GM18507 (cell line): ENCODE measurements at regions not wholly inside any gene's neighbourhood (a gene's known extent, or its start where the extent isn't known, plus 50 kb on each side); places are given as distances from the start of the nearest gene placed in this dataset.
"Not testable (repeated sequence)": the region's sequence is repeated elsewhere in the genome, so short reads cannot be mapped to it uniquely, and the experiment has no call there.

Source experiments
- DNase-seq: peaks from one replicate; pipeline ENCODE4 v3.0.0; 2011; ENCODE audit warnings: low read depth; ENCODE audit not compliant: insufficient read length; ENCODE audit errors: extremely low spot score
- FAIRE-seq: peaks from 2 replicates; lab custom pipeline; 2011; peaks lifted over from hg19 to GRCh38; lab: Jason Lieb, UNC

DNA sequence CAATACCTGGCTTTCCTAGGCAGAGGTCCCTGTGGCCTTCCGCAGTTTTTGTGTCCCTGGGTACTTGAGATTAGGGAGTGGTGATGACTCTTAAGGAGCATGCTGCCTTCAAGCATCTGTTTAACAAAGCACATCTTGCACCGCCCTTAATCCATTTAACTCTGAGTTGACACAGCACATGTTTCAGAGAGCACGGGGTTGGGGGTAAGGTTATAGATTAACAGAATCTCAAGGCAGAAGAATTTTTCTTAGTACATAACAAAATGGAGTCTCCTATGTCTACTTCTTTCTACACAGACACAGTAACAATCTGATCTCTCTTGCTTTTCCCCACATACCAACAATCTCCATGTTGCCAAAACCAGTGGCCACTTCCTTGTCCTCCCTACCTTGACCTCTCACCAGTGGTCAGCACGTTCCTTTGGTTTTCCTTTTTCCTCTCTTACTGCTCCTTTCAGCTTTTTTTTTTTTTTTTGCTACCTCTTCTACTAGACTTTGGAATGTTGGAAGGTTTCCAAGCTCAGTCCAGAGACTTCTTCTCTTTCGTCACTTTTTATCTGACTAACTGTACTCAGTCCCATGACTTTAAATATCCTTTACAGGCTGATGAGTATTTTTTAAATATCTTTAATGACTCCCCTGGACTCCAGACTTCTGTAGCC lies 395.3 kb downstream of the ATP23 start:
- not testable (repeated sequence) for FAIRE-seq, DNase-seq

DNA sequence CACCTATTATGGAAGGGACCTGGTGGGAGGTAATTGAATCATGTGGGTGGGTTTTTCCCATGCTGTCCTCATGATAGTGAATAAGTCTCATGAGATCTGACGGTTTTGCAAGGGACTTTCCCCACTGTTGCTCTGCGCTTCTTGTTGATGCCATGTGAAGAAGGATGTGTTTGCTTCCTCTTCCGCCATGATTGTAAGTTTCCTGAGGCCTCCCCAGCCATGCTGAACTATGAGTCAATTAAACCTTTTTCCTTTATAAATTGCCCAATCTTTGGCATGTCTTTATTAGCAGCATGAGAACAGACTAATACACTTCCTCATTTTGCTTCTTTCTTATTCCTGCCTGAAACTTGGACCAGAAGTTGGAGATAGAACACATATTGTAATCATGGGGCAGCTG lies 396.2 kb downstream of the ATP23 start:
- not testable (repeated sequence) for DNase-seq, FAIRE-seq

DNA sequence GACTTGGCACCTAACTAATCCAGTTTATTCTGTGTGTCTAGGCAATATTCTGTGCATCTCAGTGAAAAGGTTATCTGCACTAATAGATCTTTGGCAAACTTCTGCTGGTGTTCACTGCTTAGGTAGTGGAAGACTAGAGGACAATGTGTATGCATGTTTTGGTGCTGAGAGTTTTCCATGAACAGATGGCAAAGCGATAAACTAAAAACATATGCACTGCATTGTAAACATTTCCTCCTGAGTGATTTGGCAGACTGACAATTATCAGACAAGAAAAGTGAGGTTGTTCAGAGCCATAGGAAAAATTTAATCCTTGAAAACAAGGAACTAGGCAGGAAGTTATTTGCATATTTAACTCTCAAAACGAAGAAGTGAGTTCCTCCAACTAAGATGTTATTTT lies 400.4 kb downstream of the ATP23 start:
- FAIRE-seq (no peak), DNase-seq (no peak)

DNA sequence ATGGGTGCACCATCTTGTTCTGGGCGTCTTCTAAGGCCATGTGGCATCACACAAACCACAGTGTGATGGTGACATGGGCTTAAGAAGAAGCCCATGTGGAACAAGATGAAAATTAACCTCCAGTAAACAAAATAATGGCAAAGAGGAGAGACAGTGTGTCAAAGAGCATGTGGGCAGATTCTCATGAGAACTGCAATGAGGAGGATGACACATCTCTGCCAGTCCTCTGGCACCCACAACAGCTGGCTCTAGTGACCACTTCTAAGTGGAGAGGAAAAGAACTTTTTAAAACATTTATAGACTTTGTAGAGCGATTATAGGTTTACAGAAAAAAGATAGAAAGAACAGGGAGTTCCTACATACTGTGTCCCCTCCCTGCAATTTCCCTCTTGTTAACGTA lies 401.4 kb downstream of the ATP23 start:
- no peak for FAIRE-seq
- no peak for DNase-seq

DNA sequence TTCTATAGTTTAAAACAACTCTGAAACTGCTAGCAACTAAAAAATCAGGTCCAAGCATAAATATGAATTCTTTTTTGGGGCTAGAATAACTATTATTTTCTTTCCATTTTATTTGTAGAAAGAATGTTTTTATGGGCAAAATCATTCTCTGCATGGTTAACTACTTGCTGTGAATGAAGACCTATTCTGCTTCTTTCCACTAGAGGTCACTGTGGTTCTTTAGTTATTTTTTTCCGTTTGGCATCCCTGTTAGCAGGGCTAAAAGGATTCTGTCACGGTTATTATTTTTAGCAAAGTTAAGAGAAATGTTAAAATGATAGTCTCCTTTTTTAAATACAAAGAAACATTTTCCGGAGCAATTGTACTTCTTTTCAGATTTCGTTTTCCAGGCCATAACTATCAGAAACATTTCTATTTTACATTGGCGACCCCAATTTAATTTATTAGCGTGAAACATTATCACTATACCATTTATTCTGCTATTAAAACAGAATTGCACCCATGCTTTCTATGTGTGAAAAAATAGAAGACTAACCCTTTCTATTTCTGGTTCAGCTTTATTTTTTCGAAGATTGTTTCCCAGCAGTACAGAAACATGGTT lies 404.8 kb downstream of the ATP23 start:
- DNase-seq (peak; percentile 14), FAIRE-seq (peak; percentile 62)

DNA sequence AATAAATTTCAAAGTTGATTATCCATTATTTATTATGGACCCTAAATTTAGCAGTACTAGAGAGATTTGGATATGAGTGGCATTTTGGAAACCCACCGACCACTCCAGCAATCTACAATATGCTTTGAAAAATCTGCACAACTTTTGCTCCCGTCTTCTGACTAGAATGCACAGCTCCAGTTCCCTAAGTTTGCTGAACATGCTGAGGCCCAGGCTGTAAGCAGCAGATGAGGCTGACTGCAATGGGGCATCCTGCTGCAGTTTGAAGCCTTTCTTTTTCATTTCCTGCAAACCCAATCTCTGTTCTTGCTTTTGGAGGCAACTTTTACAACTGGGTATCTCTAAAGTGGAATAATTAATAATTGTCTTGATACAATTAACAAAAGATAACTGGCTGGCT lies 405.8 kb downstream of the ATP23 start:
- DNase-seq (no peak), FAIRE-seq (no peak)

DNA sequence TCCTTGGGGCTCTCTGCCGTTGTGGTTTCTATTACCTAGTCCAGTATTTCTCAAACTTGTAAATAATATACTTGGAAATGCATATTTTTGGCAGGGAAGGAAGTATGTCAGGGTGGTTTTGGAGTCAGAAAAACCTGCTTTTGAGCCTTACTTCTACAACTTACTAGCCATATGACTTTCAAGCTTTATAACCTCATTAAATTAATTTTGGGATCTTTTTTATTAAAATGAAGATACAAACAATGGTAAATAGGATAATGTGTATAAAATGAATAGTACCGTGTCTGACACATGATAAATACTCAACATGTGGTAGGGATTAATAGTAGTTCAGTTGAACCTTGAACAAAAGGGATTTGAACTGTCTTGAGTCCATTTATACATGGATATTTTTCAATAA lies 406.3 kb downstream of the ATP23 start:
- DNase-seq = no peak
- no peak for FAIRE-seq

DNA sequence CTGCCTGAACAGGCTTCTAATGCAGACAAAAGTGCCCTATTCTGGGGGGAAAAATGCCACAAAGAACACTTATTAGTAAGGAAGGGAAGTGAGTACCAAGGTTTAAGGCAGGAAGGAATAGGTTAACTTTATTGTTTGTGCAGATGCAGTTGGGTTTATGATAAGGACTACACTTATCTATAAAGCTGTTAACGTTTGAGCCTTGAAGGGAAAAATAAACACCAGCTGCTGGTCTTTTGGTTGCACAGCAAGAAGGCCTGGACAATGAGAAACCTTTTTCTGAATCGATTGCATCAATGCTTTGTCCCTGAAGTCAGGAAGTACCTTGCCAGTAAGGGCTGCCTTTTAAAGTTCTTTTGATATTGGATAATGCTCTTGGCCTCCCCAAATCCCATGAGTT lies 407.8 kb downstream of the ATP23 start:
- DNase-seq (no peak), FAIRE-seq (no peak)

DNA sequence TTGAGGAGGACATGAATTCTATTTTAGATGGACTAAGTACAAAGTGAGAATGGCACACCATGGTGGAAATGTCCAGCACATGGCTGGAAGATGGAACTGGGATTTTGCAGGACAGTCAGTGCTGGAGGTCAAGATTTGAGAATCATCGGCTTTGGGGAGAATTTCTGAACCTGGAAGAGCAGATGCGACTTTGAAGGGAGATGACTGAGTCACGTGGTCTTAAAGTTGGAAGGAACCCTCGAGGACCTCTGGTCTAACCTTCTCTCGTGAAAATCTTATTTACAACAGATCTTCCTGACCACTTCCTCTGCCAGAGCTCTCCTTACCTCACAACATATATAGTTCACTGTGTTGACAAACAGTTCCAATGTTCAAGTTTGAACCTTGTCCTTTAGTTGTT lies 415.4 kb downstream of the ATP23 start:
- DNase-seq (no peak), FAIRE-seq (no peak)

DNA sequence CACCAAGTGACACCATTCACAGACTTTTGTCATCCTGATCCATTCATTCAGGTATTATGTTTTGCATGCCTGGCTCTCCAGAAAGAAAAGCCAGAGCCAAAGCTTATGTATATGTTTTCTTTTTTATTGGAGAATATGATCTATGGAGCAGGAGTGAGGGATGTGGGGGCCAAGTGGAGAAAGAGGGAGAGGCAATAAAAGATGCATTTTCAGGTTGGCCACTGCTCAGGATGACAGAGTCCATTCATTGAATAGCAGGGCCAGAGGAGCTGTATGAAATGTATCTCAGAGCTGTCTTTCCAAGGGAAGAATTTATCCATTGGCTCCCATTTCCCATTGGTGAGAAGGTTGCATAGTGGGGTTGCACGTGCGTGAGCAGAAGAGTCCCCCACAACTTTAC lies 416.1 kb downstream of the ATP23 start:
- DNase-seq = no peak
- no peak for FAIRE-seq

DNA sequence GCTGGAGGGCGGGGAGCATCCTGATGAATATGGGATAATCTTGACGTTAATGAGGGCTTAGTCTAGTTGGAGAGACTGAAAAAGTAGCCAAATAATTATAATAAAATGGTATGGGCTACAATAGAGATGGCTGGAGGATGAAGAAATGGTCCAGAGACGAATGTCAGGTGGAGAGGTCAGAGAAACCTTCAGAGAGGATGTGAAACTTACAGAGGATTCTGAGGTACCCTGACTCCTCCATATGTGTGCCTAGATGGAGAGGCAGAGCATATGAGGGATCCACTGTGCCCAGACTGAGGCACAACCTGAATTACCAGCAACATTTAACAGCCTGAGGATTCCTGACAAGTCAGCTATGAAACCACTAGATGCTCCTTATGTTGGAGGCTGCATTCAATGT lies 417.0 kb downstream of the ATP23 start:
- FAIRE-seq = no peak
- no peak for DNase-seq

DNA sequence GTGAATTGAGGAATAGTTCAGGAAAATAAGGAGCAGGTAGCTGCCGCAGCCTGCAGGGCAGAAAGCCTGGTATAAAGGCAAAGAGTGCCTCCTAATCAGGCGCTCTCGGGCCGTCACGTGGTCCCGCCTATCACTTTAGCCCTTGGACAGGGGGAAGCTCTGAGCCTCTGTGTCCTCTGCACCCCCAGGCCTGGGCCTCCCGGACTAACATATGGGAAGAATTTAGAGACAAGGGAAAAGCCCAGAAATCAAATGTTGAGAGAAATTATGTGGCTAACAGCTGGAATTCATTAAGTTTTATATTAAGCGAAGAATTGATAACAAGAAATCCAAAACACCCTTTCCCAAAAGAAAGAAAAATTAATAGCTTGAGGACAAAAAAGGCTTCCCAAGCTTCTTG lies 417.7 kb downstream of the ATP23 start:
- DNase-seq (no peak), FAIRE-seq (no peak)

DNA sequence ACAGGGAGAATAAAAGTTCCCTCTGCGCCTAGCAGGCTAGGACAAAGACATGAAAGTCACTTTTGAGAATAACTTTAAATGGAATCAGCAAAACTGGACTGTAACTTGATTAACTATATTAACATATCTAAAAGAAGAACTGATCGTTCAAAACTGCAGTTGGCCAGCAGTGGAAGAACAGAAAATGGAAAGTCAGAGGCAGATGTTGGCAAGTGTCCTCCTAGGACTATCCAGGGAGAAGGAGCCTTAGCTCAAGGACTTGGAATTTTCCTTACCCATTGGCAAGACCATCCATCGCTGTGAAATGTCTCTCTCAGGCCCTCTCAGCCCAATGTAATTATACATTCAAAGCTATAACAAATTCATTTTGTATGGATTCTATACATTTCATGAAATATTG lies 419.7 kb downstream of the ATP23 start:
- DNase-seq (no peak), FAIRE-seq (no peak)

DNA sequence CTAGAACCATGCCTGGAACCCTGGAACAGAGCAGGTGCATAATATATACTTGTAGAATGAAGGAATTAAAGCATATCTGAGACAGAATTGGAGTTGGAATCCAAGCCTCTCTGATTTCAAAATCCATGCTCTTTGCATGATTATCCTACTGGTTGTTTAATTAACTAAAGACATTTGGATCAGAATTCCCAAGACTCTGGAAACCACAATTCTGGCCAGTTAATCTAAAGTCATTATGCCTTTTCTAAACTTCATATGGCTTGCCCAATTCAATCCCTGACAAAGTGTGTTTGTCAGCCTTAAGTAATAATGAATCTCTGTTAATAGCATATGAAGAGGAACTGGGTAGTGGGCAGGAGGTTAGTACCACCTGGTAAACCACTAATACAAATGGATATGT lies 422.6 kb downstream of the ATP23 start:
- FAIRE-seq (no peak), DNase-seq (no peak)

DNA sequence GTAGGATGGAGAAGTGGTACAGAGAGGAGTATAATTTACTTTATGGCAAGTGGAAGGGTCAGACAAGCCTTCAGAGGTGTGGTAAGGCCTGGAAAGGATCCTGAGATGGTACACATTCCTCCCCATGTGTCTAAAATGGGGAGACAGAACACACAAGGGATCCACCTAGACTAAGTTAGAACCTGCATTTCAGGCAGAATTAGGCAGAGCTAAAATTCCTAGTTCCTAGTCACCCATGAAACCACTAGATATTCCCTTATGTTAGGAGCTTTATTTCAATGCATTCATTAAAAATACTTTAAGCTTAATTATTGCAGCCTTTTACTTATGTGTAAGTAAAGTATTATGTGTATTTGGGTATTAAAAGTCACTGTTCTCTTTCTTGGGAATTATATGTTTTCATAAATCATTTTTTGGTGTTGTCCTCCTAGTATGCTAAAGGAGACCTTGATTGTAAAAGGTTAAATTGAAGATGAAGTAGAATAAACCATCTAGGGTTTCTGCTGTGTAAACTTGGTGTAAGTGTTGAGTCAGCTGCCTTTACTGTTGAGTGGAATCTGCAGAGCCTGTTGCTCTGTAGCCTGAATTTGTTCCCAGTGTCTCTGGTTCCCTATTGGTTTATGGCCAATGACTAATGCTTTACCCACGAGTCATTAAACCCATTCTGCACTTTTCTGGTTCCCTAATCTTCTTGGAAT lies 423.2 kb downstream of the ATP23 start:
- DNase-seq = no peak
- FAIRE-seq = no peak

DNA sequence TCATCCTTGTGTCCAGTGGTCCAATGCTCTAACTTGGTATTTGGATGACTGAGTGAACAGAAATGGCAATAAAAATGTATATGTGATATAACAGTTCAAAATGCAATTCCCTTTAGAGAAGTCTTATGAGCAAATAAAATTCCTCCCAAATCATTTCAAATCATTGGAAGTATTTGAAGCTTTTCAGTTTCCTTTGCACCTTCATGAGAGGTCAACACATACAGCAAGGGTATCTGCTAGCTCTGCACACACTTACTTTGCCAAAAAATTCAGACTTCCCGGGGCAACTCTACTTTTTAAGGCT lies 423.7 kb downstream of the ATP23 start:
- DNase-seq = no peak
- FAIRE-seq = no peak

DNA sequence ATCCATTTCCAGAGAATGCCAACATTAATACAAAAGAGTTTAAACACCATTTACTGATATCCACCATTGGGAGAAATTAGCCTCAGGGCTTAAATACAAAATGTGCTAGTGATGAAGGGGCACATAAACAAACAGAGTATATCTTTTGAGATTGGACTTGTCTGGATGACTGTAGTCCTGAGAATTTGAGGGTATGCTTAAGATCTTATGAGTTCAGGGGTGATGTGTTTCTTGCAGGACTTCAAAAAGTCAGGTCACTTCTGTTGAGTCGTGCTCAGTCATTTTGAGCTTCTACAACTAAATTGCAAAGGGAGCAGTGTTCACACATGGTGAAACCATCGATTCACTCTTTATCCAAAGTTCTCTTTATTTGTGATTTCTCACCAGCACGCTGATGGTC lies 425.7 kb downstream of the ATP23 start:
- DNase-seq = no peak

DNA sequence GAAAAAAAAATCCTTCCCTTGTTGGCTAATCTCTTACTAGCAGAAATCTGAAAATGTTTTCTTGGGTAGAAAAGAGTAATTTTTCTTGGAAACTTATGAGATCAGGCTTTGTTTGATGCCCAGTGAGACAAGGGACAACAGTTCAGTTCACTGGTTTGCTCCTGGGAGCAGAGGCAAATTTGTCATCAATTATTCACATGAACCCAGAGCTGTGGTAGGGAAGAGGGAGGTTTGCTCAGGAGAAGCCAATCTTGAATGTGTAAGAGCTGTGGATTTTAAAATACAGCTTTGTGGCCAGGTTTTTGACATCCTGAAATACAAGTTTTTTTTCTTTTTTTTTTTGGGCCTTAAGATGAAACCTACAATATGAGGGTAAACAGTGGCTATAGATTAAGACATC lies 426.6 kb downstream of the ATP23 start:
- FAIRE-seq (no peak), DNase-seq (no peak)

More for the DNA sequence above, 425.7 kb downstream of the ATP23 start:
- FAIRE-seq = no peak

DNA sequence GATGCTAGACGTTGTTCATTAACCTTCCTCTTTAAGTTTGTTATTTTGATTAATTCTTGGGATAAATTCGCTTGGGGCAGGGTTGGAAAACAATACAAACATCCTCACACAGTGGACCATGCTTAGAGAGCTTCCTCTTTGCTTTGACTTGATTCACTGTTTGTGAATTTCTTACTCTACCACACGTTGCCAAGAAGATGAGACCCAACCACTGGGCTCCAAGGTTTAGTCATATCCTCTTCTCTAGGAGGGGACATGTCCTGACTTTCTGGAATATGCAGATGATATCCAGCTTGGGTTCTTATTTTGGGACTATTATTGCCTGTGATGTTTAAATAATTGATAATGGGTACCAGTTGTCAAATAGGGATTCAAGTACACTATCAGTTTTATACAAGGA lies 428.2 kb downstream of the ATP23 start:
- DNase-seq (no peak), FAIRE-seq (no peak)

DNA sequence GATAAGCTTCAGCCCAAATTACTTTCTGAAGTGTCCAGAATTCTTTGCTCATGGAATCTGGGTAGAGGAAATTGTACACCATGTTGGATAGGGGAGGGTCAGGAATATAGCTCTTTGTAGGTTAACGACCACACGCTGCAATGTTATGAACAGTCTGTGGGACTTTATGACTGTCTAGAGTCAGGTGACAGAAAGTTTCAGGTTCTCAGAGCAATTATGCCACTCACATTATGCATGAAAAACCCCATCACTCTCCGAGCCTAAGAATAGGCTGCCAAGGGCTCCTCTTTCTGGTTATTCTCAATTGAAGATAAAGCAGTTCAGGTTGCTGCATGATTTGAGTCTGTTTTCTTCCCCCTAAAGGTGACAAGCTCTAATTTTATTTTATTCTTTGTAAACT lies 430.9 kb downstream of the ATP23 start:
- no peak for DNase-seq
- FAIRE-seq = peak; percentile 39

DNA sequence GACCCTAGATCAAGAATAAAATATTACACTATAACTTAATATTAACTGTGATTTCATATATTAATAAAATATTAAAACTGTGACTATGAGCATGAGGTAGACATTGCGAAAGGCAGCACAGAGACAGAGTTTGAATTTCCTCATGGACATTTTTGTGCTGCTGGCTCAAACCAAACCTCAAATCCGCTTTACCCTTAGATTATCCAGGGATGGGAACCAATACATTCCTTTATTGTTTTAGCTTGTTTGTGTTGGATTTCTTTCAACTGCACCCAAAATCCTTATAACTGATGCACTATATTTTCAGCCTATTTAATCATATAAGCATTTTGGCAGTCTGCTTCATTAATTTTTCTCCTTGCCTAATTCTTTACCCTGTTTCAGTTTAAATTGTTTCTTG lies 436.7 kb downstream of the ATP23 start:
- FAIRE-seq = no peak
- no peak for DNase-seq
